K562 (cell line): ENCODE measurements at regions not wholly inside any gene's neighbourhood (a gene's known extent, or its start where the extent isn't known, plus 50 kb on each side); places are given as distances from the start of the nearest gene placed in this dataset.

Source experiments
- ATAC-seq: fragments of 200-7000 bp; cut with Tn5 transposase; 3 replicates; pipeline ENCODE4 v1.9.1; 2020; ENCODE audit warnings: moderate library complexity
- BruUV-seq: library from RNA; stranded (reverse); fragments of 400-500 nt; replicated peaks from 2 replicates; lab custom pipeline; 2021; lab: Mats Ljungman, UMichigan
- CTCF ChIA-PET: fragments of 300-600 bp; formaldehyde crosslinking; extraction: SDS; loops from one replicate; lab custom pipeline; 2021; ENCODE audit warnings: low intra/inter-chr PET ratio; lab: Yijun Ruan, JAX
- POLR2A ChIA-PET: fragments of 300-600, 350-650 bp; sonication (Branson Sonifier 250); formaldehyde crosslinking; extraction: SDS; loops from one replicate; lab custom pipeline; 2021; ENCODE audit warnings: antibody characterized with exemption, inconsistent platforms; lab: Yijun Ruan, JAX
- DNase-seq, 4 experiments: peaks; one replicate each; pipeline versions ENCODE4 v3.0.0 to v3.0.0-alpha.2; 2011 to 2018; ENCODE audit warnings: low spot score in 3 of 4, mixed read lengths in 3 of 4; ENCODE audit errors: extremely low read depth in 1 of 4
- FAIRE-seq: peaks from 2 replicates; lab custom pipeline; 2011; peaks lifted over from hg19 to GRCh38; lab: Jason Lieb, UNC
- H2AFZ ChIP-seq: 2 replicates; pipeline ENCODE4 v1.6.0; 2011; ENCODE audit warnings: low read depth, low read length, control low read depth, inconsistent platforms
- H3K27ac ChIP-seq: fragments of 200-600 bp; 3 replicates; pipeline ENCODE4 v1.8.0; 2011; ENCODE audit warnings: low read depth, mild to moderate bottlenecking, control low read depth, inconsistent platforms, low read length, moderate library complexity, mixed read lengths; ENCODE audit errors: extremely low read depth
- H3K27me3 ChIP-seq, 2 experiments: fragments of 300-600 bp in 1 of 2; 2 replicates in 1 of 2; 3 replicates in 1 of 2; pipeline versions ENCODE4 v1.6.0 to v1.8.0; 2011; ENCODE audit warnings: inconsistent platforms in 2 of 2, low read length in 2 of 2, mild to moderate bottlenecking in 1 of 2, mixed read lengths in 1 of 2, moderate library complexity in 1 of 2; ENCODE audit not compliant: control insufficient read depth in 2 of 2, insufficient read depth in 2 of 2
- H3K36me3 ChIP-seq: fragments of 300-600 bp; 3 replicates; pipeline ENCODE4 v1.8.0; 2011; ENCODE audit warnings: mild to moderate bottlenecking, low read length, inconsistent platforms; ENCODE audit not compliant: control insufficient read depth, insufficient read depth
- H3K4me1 ChIP-seq, 2 experiments: fragments of 200-600 bp in 1 of 2; replicated peaks in 1 of 2; 2 replicates in 1 of 2; 3 replicates in 1 of 2; pipeline versions ENCODE4 v1.5.1 to v1.8.0; 2011; ENCODE audit warnings: inconsistent platforms in 2 of 2, low read length in 2 of 2, mild to moderate bottlenecking in 1 of 2, mixed read lengths in 1 of 2, moderate library complexity in 1 of 2; ENCODE audit not compliant: control insufficient read depth in 2 of 2, insufficient read depth in 2 of 2
- H3K4me2 ChIP-seq: 2 replicates; pipeline ENCODE4 v1.6.1; 2011; ENCODE audit warnings: low read length, control low read depth, inconsistent platforms, mixed read lengths; ENCODE audit not compliant: insufficient read depth
- H3K4me3 ChIP-seq: fragments of 200-600 bp; sonication (generic), shearing (Covaris generic); 2 replicates; pipeline ENCODE4 v1.5.1; 2016; ENCODE audit warnings: control low read depth, inconsistent platforms
- H3K79me2 ChIP-seq: fragments of 200-600 bp; 3 replicates; pipeline ENCODE4 v1.8.0; 2011; ENCODE audit warnings: low read length, inconsistent platforms; ENCODE audit not compliant: control insufficient read depth, insufficient read depth
- H3K9ac ChIP-seq, 2 experiments: 2 replicates each; pipeline versions ENCODE4 v1.6.0 to v1.6.1; 2011; ENCODE audit warnings: low read depth in 2 of 2, low read length in 2 of 2, control low read depth in 1 of 2, inconsistent platforms in 1 of 2, mild to moderate bottlenecking in 1 of 2, mixed read lengths in 1 of 2; ENCODE audit not compliant: insufficient read depth in 1 of 2
- H3K9me1 ChIP-seq: one replicate; pipeline ENCODE4 v1.6.0; 2011; ENCODE audit warnings: inconsistent platforms, mild to moderate bottlenecking, low read length, moderate library complexity; ENCODE audit not compliant: control insufficient read depth, insufficient read depth
- H3K9me3 ChIP-seq: replicated peaks from 2 replicates; pipeline ENCODE4 v1.5.1; 2011; ENCODE audit warnings: low read depth, low read length, inconsistent platforms; ENCODE audit not compliant: control insufficient read depth, insufficient read depth
- H4K20me1 ChIP-seq: replicated peaks from 2 replicates; pipeline ENCODE4 v1.6.1; 2011; ENCODE audit warnings: low read length, inconsistent platforms, mixed read lengths; ENCODE audit not compliant: control insufficient read depth, insufficient read depth
- ARID1B ChIP-seq: fragments of 450-650 bp; IDR thresholded peaks from 2 replicates; pipeline ENCODE4 v1.6.1; 2016; ENCODE audit warnings: antibody characterized with exemption, mild to moderate bottlenecking, inconsistent platforms
- ASH1L ChIP-seq: fragments of 450-650 bp; IDR thresholded peaks from 2 replicates; pipeline ENCODE4 v1.6.1; 2018; ENCODE audit warnings: borderline replicate concordance, mild to moderate bottlenecking, low read depth; ENCODE audit not compliant: partially characterized antibody
- FOXJ3 ChIP-seq: sonication (generic); formaldehyde crosslinking; IDR thresholded peaks from 2 replicates; pipeline ENCODE4 v1.4.0; 2020; ENCODE audit warnings: mild to moderate bottlenecking, missing genetic modification reagents
- NFRKB ChIP-seq: fragments of 450-650 bp; IDR thresholded peaks from 2 replicates; pipeline ENCODE4 v1.6.1; 2016; ENCODE audit warnings: low read depth
- RFX5 ChIP-seq: IDR thresholded peaks from 2 replicates; pipeline ENCODE4 v1.6.1; 2011; ENCODE audit warnings: low read depth, mild to moderate bottlenecking, improper control_type of control experiment, low read length
- RFX7 ChIP-seq: fragments of 250-450 bp; sonication (Bioruptor Pico); IDR thresholded peaks from 2 replicates; pipeline ENCODE4 v1.5.1; 2021; ENCODE audit warnings: mild to moderate bottlenecking
- SMARCA4 ChIP-seq: fragments of 450-650 bp; IDR thresholded peaks from 2 replicates; pipeline ENCODE4 v1.6.1; 2016
- SNIP1 ChIP-seq: fragments of 450-650 bp; IDR thresholded peaks from 2 replicates; pipeline ENCODE4 v1.7.1; 2017; ENCODE audit warnings: low read depth, mild to moderate bottlenecking
- ZNF232 ChIP-seq: sonication (generic); formaldehyde crosslinking; IDR thresholded peaks from 2 replicates; pipeline ENCODE4 v1.8.0; 2022; ENCODE audit warnings: mild to moderate bottlenecking, missing genetic modification reagents
- ZNF445 ChIP-seq: fragments of 250-450 bp; sonication (Bioruptor Pico); IDR thresholded peaks from 2 replicates; pipeline ENCODE4 v1.4.0; 2020; ENCODE audit warnings: low read depth, mild to moderate bottlenecking, moderate library complexity
- WGBS: fragments of 100-300 bp; shearing (Covaris generic); methylation state at CpG from one replicate; pipeline ENCODE4 v1.1.6; 2016; ENCODE audit warnings: low coverage, mixed read lengths; ENCODE audit not compliant: insufficient coverage; ENCODE audit errors: missing lambda C conversion rate; 5-methylcytosine and 5-hydroxymethylcytosine counted together
- in situ Hi-C: fragments of 300-500 bp; cut with MboI; formaldehyde crosslinking; loops from 4 replicates; pipeline ENCODE4 v1.15.0; 2018; ENCODE audit warnings: inconsistent platforms, mixed read lengths
- intact Hi-C: fragments of 100-400 bp; cut with micrococcal nuclease; formaldehyde crosslinking; loops from 2 replicates; pipeline ENCODE4 v1.14.2; 2022
- TF ChIP-seq, protein P1 (sequence below): sonication (generic); formaldehyde crosslinking; IDR thresholded peaks from 2 replicates; pipeline ENCODE4 v1.8.0; 2023; ENCODE audit warnings: mild to moderate bottlenecking, missing genetic modification reagents
- TF ChIP-seq, protein P2 (sequence below): fragments of 250-450 bp; sonication (Bioruptor Pico); IDR thresholded peaks from 2 replicates; pipeline ENCODE4 v1.5.0; 2021
- TF ChIP-seq, protein P3 (sequence below), 2 experiments: fragments of 250-450 bp in 1 of 2; fragments of 450-650 bp in 1 of 2; sonication (Bioruptor Pico) in 1 of 2; IDR thresholded peaks; 2 replicates each; pipeline versions ENCODE4 v1.6.1 to v1.8.0; 2016 to 2021; ENCODE audit warnings: mild to moderate bottlenecking in 2 of 2, moderate library complexity in 2 of 2, missing compliant biosample characterization in 1 of 2, missing genetic modification characterization in 1 of 2

DNA sequence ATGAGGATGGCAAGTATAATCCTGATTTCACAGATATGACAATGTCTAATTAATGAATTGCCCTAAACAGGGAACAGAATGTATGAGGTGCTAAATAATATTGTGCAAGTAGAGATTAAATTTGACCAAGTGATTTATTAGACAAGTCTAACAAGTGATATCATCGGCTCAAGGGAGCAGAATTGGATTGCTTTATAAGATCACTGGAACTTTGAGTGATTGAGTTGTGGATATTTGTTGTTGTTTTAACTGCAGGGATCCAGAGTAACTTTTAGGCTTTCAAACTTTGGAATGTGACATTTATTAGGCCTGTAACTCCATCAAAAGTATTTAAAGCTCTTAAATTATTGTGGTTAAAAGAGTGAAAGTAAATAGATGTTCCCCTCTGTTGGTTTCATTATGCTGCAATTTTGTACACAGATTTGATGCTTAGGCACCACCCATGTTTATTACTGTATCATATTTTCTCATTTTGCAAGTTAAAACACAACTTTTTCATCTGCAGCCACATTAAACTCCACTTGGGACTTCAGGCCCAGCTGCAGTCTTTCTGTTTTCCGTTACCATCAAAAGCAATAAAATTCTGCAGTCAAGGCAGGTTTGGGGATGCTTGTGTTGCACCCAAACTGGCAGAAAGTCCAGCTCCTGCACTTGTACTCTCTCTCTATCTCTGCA is 206.6 kb downstream of the HLX start:
- H3K27me3 ChIP-seq, result no peaks in the 10 kb centered on the region
- no peak overlapping the region for H2AFZ ChIP-seq
- no peak for ATAC-seq
- no peaks in the 10 kb centered on the region for H3K79me2 ChIP-seq
- no peak for DNase-seq
- H3K27ac ChIP-seq, result no peak overlapping the region
- no peak for FAIRE-seq
- H3K4me3 ChIP-seq, result no peak overlapping the region
- no peaks in the 10 kb centered on the region for H4K20me1 ChIP-seq
- WGBS, result 8% methylated on average over 2 of the region's 2 CpGs
- H3K4me2 ChIP-seq, result no peak overlapping the region
- H3K4me1 ChIP-seq, result no peaks in the 10 kb centered on the region
- no peaks in the 10 kb centered on the region for H3K36me3 ChIP-seq
- in situ Hi-C loops (no loop called here), intact Hi-C loops (no loop called here)
- no peak overlapping the region for H3K9ac ChIP-seq
- ChIA-PET CTCF (no interaction called here), POLR2A (no interaction called here)
- TF ChIP-seq ZNF232 (CRISPR knock-in tag), result no peak
- no peak for TF ChIP-seq ARID1B
- TF ChIP-seq NFRKB, result no peak
- TF ChIP-seq RFX5, result no peak
- TF ChIP-seq RFX7 (CRISPR knock-in tag), result no peak
- TF ChIP-seq, protein P1, sequence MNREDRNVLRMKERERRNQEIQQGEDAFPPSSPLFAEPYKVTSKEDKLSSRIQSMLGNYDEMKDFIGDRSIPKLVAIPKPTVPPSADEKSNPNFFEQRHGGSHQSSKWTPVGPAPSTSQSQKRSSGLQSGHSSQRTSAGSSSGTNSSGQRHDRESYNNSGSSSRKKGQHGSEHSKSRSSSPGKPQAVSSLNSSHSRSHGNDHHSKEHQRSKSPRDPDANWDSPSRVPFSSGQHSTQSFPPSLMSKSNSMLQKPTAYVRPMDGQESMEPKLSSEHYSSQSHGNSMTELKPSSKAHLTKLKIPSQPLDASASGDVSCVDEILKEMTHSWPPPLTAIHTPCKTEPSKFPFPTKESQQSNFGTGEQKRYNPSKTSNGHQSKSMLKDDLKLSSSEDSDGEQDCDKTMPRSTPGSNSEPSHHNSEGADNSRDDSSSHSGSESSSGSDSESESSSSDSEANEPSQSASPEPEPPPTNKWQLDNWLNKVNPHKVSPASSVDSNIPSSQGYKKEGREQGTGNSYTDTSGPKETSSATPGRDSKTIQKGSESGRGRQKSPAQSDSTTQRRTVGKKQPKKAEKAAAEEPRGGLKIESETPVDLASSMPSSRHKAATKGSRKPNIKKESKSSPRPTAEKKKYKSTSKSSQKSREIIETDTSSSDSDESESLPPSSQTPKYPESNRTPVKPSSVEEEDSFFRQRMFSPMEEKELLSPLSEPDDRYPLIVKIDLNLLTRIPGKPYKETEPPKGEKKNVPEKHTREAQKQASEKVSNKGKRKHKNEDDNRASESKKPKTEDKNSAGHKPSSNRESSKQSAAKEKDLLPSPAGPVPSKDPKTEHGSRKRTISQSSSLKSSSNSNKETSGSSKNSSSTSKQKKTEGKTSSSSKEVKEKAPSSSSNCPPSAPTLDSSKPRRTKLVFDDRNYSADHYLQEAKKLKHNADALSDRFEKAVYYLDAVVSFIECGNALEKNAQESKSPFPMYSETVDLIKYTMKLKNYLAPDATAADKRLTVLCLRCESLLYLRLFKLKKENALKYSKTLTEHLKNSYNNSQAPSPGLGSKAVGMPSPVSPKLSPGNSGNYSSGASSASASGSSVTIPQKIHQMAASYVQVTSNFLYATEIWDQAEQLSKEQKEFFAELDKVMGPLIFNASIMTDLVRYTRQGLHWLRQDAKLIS (CRISPR knock-in tag), result no peak
- no peak for TF ChIP-seq ZNF445 (CRISPR knock-in tag)
- no peak for TF ChIP-seq FOXJ3
- TF ChIP-seq SNIP1, result no peak
- no peak for TF ChIP-seq ASH1L
- TF ChIP-seq SMARCA4, result no peak
- TF ChIP-seq, protein P2, sequence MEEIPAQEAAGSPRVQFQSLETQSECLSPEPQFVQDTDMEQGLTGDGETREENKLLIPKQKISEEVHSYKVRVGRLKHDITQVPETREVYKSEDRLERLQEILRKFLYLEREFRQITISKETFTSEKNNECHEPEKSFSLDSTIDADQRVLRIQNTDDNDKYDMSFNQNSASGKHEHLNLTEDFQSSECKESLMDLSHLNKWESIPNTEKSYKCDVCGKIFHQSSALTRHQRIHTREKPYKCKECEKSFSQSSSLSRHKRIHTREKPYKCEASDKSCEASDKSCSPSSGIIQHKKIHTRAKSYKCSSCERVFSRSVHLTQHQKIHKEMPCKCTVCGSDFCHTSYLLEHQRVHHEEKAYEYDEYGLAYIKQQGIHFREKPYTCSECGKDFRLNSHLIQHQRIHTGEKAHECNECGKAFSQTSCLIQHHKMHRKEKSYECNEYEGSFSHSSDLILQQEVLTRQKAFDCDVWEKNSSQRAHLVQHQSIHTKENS (CRISPR knock-in tag), result no peak
- TF ChIP-seq, protein P3, sequence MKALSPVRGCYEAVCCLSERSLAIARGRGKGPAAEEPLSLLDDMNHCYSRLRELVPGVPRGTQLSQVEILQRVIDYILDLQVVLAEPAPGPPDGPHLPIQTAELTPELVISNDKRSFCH (CRISPR knock-in tag; IDR thresholded peaks at IDR 0.05), result no peak
- TF ChIP-seq, protein P3 (tag; IDR thresholded peaks at IDR 0.05), result no peak
- no peaks in the 10 kb centered on the region for H3K9me1 ChIP-seq
- BruUV-seq, result no TSS peak
- no peaks in the 10 kb centered on the region for H3K9me3 ChIP-seq
